ENCODE measurements at regions not wholly inside any gene's neighbourhood (a gene's known extent, or its start where the extent isn't known, plus 50 kb on each side); places are given as distances from the start of the nearest gene placed in this dataset.

DNA sequence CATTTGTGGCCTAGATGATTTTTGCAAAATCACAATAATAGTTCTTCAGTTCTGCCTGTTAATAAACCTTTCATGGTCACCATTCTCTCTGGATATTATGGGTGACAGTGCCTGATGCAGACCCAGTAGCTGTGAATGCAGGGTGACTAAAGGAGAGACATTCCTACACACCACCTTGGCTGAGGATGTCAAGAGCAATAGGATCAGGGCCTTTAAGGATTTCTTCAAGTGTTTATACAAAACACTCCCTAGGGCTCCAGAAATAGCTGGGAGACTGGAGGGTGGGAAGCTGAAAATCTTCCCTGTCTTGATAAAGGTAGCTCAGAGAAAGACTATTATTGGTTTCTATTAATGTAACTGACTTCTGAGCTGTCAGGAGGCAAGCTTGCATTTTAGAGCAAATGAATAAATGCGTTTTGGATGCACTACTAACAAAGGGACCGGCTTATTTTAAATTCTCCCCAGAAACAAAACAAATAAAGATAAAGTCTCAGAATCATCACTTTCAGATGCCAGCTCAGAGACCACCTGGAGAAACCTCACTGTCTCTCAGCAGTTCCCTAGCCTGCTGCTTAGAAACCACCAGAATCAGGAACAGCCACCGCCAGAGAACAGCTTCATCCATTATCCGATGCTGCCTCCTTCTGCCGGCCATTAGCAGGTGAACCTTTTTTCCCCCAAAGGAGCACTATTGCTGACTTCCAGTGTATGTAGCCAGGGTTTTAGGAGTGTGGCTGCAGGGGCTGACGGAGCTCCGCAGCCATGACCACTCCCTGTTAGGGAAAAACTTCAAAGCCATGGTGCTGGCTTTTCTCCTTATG is 171.4 kb upstream of the DYNLRB2 start:
- no peaks in the 10 kb centered on the region for H3K36me3 Mint-ChIP-seq (ENCODE audit: low read depth)
- no peaks in the 10 kb centered on the region for H3K9me3 Mint-ChIP-seq
- intact Hi-C loops (cut with micrococcal nuclease) = no loop called here
- no peak overlapping the region for H3K27ac Mint-ChIP-seq
- peaks cover 2% of the 10 kb centered on the region for H3K27me3 Mint-ChIP-seq (ENCODE audit: insufficient read depth)
- no peak overlapping the region for H3K4me3 Mint-ChIP-seq
- no peak for DNase-seq (ENCODE audit: low spot score)
- H3K4me1 Mint-ChIP-seq (ENCODE audit: low read depth) = no peaks in the 10 kb centered on the region

DNA sequence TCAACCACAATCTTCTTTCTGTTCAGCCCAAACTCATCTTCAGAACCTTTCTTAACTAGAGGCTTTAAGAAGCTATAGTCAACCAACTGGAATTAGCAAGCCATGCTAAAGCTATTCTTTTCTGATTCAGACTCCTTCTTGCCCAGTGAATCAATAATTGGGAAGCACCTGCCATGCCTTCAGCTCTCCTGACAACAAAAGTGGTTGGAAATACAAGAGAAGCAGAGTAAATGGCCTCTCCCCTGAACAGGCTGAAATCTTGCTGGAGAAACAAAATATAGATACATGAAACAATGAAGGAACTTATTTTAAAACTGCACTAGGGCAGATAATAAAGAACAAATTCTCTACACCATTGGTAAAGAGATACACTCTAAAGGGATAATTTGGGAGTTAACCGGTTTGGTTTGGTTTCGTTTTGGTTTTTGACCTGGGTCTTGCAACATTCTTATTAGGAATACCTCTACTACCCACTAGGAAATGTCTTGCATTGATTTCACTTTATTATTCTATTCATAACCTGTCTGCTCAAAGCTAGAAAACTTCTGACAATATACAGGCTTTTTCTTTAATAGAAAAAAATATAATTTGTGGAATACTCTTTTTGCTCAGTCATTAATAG is 173.6 kb upstream of the DYNLRB2 start:
- DNase-seq (ENCODE audit: low spot score) = no peak
- H3K4me1 Mint-ChIP-seq (ENCODE audit: low read depth) = no peaks in the 10 kb centered on the region
- peaks cover 9% of the 10 kb centered on the region for H3K27me3 Mint-ChIP-seq (ENCODE audit: insufficient read depth)
- intact Hi-C loops (cut with micrococcal nuclease) = no loop called here
- H3K36me3 Mint-ChIP-seq (ENCODE audit: low read depth) = no peaks in the 10 kb centered on the region
- no peak overlapping the region for H3K4me3 Mint-ChIP-seq
- no peaks in the 10 kb centered on the region for H3K9me3 Mint-ChIP-seq
- no peak overlapping the region for H3K27ac Mint-ChIP-seq

GRCh38 chr16:80366023-80366422 is 174.8 kb upstream of the DYNLRB2 start:
- Mint-ChIP-seq H3K9me3 (no peaks in the 10 kb centered on the region), H3K27me3 (ENCODE audit: insufficient read depth) (peaks cover 11% of the 10 kb centered on the region)

GRCh38 chr16:80362816-80363215 is 178.0 kb upstream of the DYNLRB2 start:
- Mint-ChIP-seq H3K27me3 (ENCODE audit: insufficient read depth) (peaks cover 9% of the 10 kb centered on the region), H3K9me3 (no peaks in the 10 kb centered on the region), H3K36me3 (ENCODE audit: low read depth) (no peaks in the 10 kb centered on the region), H3K27ac (no peak overlapping the region), H3K4me1 (ENCODE audit: low read depth) (no peaks in the 10 kb centered on the region), H3K4me3 (no peak overlapping the region)
- intact Hi-C loops (cut with micrococcal nuclease) = no loop called here
- DNase-seq (ENCODE audit: low spot score) = no peak

More at GRCh38 chr16:80366023-80366422, 174.8 kb upstream of the DYNLRB2 start:
- Mint-ChIP-seq H3K36me3 (ENCODE audit: low read depth) (no peaks in the 10 kb centered on the region), H3K4me3 (no peak overlapping the region), H3K4me1 (ENCODE audit: low read depth) (no peaks in the 10 kb centered on the region), H3K27ac (no peak overlapping the region)
- intact Hi-C loops (cut with micrococcal nuclease) = no loop called here
- DNase-seq (ENCODE audit: low spot score) = no peak

DNA sequence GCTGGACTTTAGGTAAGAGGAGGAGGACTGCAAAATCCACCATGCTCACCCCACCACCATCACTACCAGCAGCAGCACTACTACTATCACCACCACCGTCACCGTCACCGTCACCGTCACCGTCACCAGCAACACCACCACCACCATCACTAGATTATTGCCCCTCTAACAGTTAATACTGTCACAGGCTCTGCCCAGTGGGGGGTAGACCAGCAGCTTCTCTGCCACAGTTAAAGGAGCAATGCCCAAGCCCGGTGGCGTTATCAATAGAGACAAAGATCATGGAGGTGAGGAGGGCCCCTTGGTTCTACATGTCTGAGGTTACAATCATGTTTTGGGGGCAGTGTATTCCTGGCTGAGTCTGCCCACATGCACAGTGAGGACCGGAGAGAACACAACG is 184.4 kb upstream of the DYNLRB2 start:
- Mint-ChIP-seq H3K9me3 (no peaks in the 10 kb centered on the region), H3K36me3 (ENCODE audit: low read depth) (no peaks in the 10 kb centered on the region), H3K27me3 (ENCODE audit: insufficient read depth) (no peaks in the 10 kb centered on the region), H3K4me3 (no peak overlapping the region), H3K27ac (no peak overlapping the region), H3K4me1 (ENCODE audit: low read depth) (no peaks in the 10 kb centered on the region)
- intact Hi-C loops (cut with micrococcal nuclease) = no loop called here
- DNase-seq (ENCODE audit: low spot score) = no peak

DNA sequence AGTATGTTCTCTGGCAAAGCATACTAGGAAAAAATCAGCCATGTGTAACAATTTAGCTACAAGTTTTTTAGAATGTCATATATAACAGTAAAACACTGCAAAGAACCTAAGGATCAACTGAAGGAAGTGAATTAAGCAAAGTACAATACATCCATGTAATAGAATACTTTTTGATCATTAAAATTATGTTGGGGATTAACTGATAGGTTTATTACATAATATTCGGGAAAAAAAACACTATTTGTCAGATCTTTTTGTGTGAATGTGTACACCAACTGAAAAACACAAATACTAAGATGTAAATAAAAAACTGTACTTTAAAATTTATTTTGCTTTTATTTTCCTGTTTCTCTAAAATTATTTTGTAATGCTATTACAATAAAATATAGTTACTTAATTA is 185.5 kb upstream of the DYNLRB2 start:
- H3K27ac Mint-ChIP-seq = no peak overlapping the region
- intact Hi-C loops (cut with micrococcal nuclease) = no loop called here
- no peak for DNase-seq (ENCODE audit: low spot score)
- H3K4me1 Mint-ChIP-seq (ENCODE audit: low read depth) = no peaks in the 10 kb centered on the region
- H3K27me3 Mint-ChIP-seq (ENCODE audit: insufficient read depth) = no peaks in the 10 kb centered on the region
- H3K36me3 Mint-ChIP-seq (ENCODE audit: low read depth) = no peaks in the 10 kb centered on the region
- H3K4me3 Mint-ChIP-seq = no peak overlapping the region
- H3K9me3 Mint-ChIP-seq = no peaks in the 10 kb centered on the region

GRCh38 chr16:80350061-80350460 is 190.7 kb upstream of the DYNLRB2 start:
- no peaks in the 10 kb centered on the region for H3K27me3 Mint-ChIP-seq (ENCODE audit: insufficient read depth)
- H3K9me3 Mint-ChIP-seq = no peaks in the 10 kb centered on the region
- intact Hi-C loops (cut with micrococcal nuclease) = no loop called here
- no peaks in the 10 kb centered on the region for H3K36me3 Mint-ChIP-seq (ENCODE audit: low read depth)
- H3K4me1 Mint-ChIP-seq (ENCODE audit: low read depth) = no peaks in the 10 kb centered on the region
- no peak overlapping the region for H3K4me3 Mint-ChIP-seq
- H3K27ac Mint-ChIP-seq = no peak overlapping the region
- no peak for DNase-seq (ENCODE audit: low spot score)

GRCh38 chr16:80347900-80348299 is 192.9 kb upstream of the DYNLRB2 start:
- no peak for DNase-seq (ENCODE audit: low spot score)
- no peak overlapping the region for H3K4me3 Mint-ChIP-seq

DNA sequence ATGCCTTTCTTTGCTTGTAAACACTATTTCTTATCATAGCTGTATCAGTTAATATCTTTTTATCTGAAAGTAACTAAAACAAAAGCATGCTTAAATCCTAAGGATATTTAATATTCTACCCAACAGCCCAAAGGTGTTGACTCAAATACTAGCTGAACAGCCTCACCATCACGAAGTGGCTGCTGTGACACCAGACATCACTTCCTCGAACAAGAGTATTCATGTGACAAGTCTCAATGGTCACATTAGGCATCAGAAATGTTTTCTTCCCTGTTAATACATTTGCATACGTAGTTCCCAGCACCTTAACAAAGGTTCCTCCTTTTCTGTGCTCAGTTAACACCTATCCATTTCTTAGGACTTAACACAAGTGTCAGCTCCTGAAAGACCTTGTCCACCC is 193.8 kb upstream of the DYNLRB2 start:
- Mint-ChIP-seq H3K9me3 (no peaks in the 10 kb centered on the region), H3K27me3 (ENCODE audit: insufficient read depth) (no peaks in the 10 kb centered on the region), H3K27ac (no peak overlapping the region), H3K4me1 (ENCODE audit: low read depth) (no peaks in the 10 kb centered on the region), H3K4me3 (no peak overlapping the region), H3K36me3 (ENCODE audit: low read depth) (no peaks in the 10 kb centered on the region)
- no peak for DNase-seq (ENCODE audit: low spot score)
- intact Hi-C loops (cut with micrococcal nuclease) = no loop called here

More at GRCh38 chr16:80347900-80348299, 192.9 kb upstream of the DYNLRB2 start:
- Mint-ChIP-seq H3K36me3 (ENCODE audit: low read depth) (no peaks in the 10 kb centered on the region), H3K27me3 (ENCODE audit: insufficient read depth) (no peaks in the 10 kb centered on the region), H3K9me3 (no peaks in the 10 kb centered on the region), H3K27ac (no peak overlapping the region), H3K4me1 (ENCODE audit: low read depth) (no peaks in the 10 kb centered on the region)
- intact Hi-C loops (cut with micrococcal nuclease) = no loop called here

DNA sequence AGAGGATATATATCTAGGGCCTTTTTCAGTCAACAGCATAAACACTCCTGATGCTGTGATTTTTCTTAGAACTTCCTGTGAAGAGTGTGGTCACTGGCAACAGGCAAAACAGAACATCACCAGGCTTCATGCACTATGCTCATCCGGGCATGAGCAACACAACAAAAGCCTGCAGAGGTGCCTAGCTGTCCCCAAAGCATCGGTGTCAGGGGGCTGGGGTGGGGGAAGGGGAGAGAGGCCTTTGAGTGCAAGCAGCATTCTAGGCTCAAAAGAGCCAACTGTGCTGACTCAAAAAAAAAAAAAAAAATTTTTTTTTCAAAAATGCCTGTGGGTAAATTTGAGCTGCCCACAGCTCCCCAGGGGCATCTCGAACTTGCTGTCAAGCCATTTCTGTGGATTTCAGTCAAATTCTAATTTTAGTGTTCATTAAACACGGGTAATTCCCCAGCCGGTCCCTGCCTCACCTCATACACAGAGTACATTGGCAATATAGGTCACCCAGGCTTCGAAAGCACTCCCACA is 194.6 kb upstream of the DYNLRB2 start:
- Mint-ChIP-seq H3K36me3 (ENCODE audit: low read depth) (no peaks in the 10 kb centered on the region), H3K4me1 (ENCODE audit: low read depth) (no peaks in the 10 kb centered on the region), H3K4me3 (no peak overlapping the region), H3K9me3 (no peaks in the 10 kb centered on the region), H3K27ac (no peak overlapping the region), H3K27me3 (ENCODE audit: insufficient read depth) (no peaks in the 10 kb centered on the region)
- intact Hi-C loops (cut with micrococcal nuclease) = no loop called here
- no peak for DNase-seq (ENCODE audit: low spot score)

DNA sequence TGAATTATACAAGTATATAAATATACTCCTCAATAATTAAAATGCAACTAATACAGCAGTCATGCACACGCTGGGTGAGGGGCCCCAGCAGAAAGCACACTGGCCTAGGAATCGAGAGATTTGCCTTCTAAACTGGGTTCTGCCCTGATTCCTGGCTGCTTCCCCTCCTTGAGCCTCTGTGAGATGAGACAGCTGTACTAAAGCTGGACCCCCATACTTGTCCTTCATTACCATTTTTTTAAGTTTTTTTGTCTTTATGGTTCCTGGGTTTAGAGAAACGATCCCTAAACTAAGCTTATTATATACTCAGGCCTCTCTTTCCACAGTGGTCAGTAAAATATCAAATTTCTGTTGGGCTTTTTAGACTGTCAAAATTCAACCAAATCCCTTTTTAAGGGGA is 195.1 kb upstream of the DYNLRB2 start:
- Mint-ChIP-seq H3K4me3 (no peak overlapping the region), H3K4me1 (ENCODE audit: low read depth) (no peaks in the 10 kb centered on the region), H3K9me3 (no peaks in the 10 kb centered on the region), H3K36me3 (ENCODE audit: low read depth) (no peaks in the 10 kb centered on the region), H3K27me3 (ENCODE audit: insufficient read depth) (no peaks in the 10 kb centered on the region), H3K27ac (no peak overlapping the region)
- intact Hi-C loops (cut with micrococcal nuclease) = no loop called here
- DNase-seq (ENCODE audit: low spot score) = no peak

- H3K9me3 Mint-ChIP-seq = no peaks in the 10 kb centered on the region
- no peaks in the 10 kb centered on the region for H3K27me3 Mint-ChIP-seq (ENCODE audit: insufficient read depth)
- DNase-seq (ENCODE audit: low spot score) = no peak
- no peak overlapping the region for H3K4me3 Mint-ChIP-seq
- intact Hi-C loops (cut with micrococcal nuclease) = no loop called here
- H3K4me1 Mint-ChIP-seq (ENCODE audit: low read depth) = no peaks in the 10 kb centered on the region
- H3K36me3 Mint-ChIP-seq (ENCODE audit: low read depth) = no peaks in the 10 kb centered on the region
- H3K27ac Mint-ChIP-seq = no peak overlapping the region
Measured at GRCh38 chr16:80344570-80344969, 196.2 kb upstream of the DYNLRB2 start.

DNA sequence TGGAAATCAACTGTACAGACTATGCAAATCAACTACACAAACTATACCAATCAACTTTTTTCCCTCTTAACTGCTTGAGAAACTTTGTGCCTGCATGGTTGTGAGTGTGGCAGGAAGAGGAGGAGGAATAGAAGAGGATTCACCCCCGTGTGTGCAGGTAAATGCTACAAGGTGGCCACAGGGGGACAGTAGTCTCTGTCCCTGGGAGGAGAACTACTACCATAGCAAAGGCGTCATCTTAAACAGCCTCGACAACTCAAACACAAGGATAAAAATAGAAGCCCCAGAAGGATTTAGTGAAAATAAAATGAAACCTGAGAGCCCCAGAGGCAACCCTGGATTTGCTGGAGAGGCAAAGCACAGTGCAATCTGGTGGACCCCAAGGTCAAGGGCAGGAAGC is 199.5 kb upstream of the DYNLRB2 start:
- no peak overlapping the region for H3K27ac Mint-ChIP-seq
- H3K4me1 Mint-ChIP-seq (ENCODE audit: low read depth) = no peaks in the 10 kb centered on the region
- no peak for DNase-seq (ENCODE audit: low spot score)
- intact Hi-C loops (cut with micrococcal nuclease) = no loop called here
- H3K27me3 Mint-ChIP-seq (ENCODE audit: insufficient read depth) = no peaks in the 10 kb centered on the region
- no peak overlapping the region for H3K4me3 Mint-ChIP-seq
- H3K9me3 Mint-ChIP-seq = no peaks in the 10 kb centered on the region
- no peaks in the 10 kb centered on the region for H3K36me3 Mint-ChIP-seq (ENCODE audit: low read depth)
